GM23338 (cell line): ENCODE measurements at regions not wholly inside any gene's neighbourhood (a gene's known extent, or its start where the extent isn't known, plus 50 kb on each side); places are given as distances from the start of the nearest gene placed in this dataset.
A peak's percentile ranks its signal among the peaks of the same experiment; 100 is the strongest.

Experiments used
- ATAC-seq: fragments of 200-7000 bp; cut with Tn5 transposase; 3 replicates; pipeline ENCODE4 v1.9.1; 2020
- DNase-seq: peaks from one replicate; pipeline ENCODE4 v3.0.0-alpha.2; 2015; ENCODE audit warnings: low spot score
- H2AFZ ChIP-seq: fragments of 200-600 bp; sonication (generic); 2 replicates; pipeline ENCODE4 v1.8.0; 2016; ENCODE audit warnings: antibody characterized with exemption, mild to moderate bottlenecking, moderate library complexity
- H3F3A ChIP-seq: fragments of 200-600 bp; sonication (generic); replicated peaks from 2 replicates; pipeline ENCODE4 v1.8.0; 2017; ENCODE audit warnings: antibody characterized with exemption, mixed run types, low read depth
- H3K27ac ChIP-seq: fragments of 200-600 bp; sonication (generic); 2 replicates; pipeline ENCODE4 v1.6.1; 2016; ENCODE audit warnings: low read depth
- H3K27me3 ChIP-seq: fragments of 200-600 bp; sonication (generic); 2 replicates; pipeline ENCODE4 v1.8.0; 2016; ENCODE audit warnings: mild to moderate bottlenecking, mixed run types, moderate library complexity; ENCODE audit not compliant: insufficient read depth
- H3K36me3 ChIP-seq: fragments of 200-600 bp; sonication (generic); 2 replicates; pipeline ENCODE4 v1.8.0; 2016; ENCODE audit warnings: mild to moderate bottlenecking; ENCODE audit not compliant: insufficient read depth
- H3K4me1 ChIP-seq: fragments of 200-600 bp; sonication (generic); 2 replicates; pipeline ENCODE4 v1.8.0; 2016; ENCODE audit warnings: mild to moderate bottlenecking, moderate library complexity; ENCODE audit not compliant: insufficient read depth
- H3K4me2 ChIP-seq: fragments of 200-600 bp; sonication (generic); 2 replicates; pipeline ENCODE4 v1.7.1; 2017; ENCODE audit warnings: mixed run types
- H3K4me3 ChIP-seq: fragments of 200-600 bp; sonication (generic); 2 replicates; pipeline ENCODE4 v1.6.1; 2016; ENCODE audit warnings: mixed run types
- H3K79me2 ChIP-seq: fragments of 200-600 bp; sonication (generic); replicated peaks from 2 replicates; pipeline ENCODE4 v1.8.0; 2017; ENCODE audit warnings: mild to moderate bottlenecking; ENCODE audit not compliant: insufficient read depth
- H3K9me2 ChIP-seq: fragments of 200-600 bp; sonication (generic); 2 replicates; pipeline ENCODE4 v1.8.0; 2017; ENCODE audit not compliant: insufficient read depth
- H4K20me1 ChIP-seq: fragments of 200-600 bp; sonication (generic); replicated peaks from 2 replicates; pipeline ENCODE4 v1.8.0; 2017; ENCODE audit warnings: mild to moderate bottlenecking; ENCODE audit not compliant: insufficient read depth
- H3K27ac Mint-ChIP-seq: 2 replicates; pipeline ENCODE4 v1.8.0; 2020; ENCODE audit warnings: inconsistent platforms, mild to moderate bottlenecking, moderate library complexity, mixed read lengths
- H3K27me3 Mint-ChIP-seq: 3 replicates; pipeline ENCODE4 v1.8.0; 2022; ENCODE audit warnings: low read depth, mild to moderate bottlenecking, moderate library complexity, mixed read lengths, inconsistent platforms; ENCODE audit not compliant: insufficient read depth, poor library complexity
- H3K36me3 Mint-ChIP-seq: 3 replicates; pipeline ENCODE4 v1.8.0; 2021; ENCODE audit warnings: low read depth, mild to moderate bottlenecking, inconsistent platforms, moderate library complexity, mixed read lengths
- H3K4me1 Mint-ChIP-seq: 3 replicates; pipeline ENCODE4 v1.8.0; 2020; ENCODE audit warnings: mild to moderate bottlenecking, inconsistent platforms, mixed read lengths
- H3K4me3 Mint-ChIP-seq: 3 replicates; pipeline ENCODE4 v1.8.0; 2021; ENCODE audit warnings: moderate library complexity, mild to moderate bottlenecking, inconsistent platforms, mixed read lengths
- H3K9me3 Mint-ChIP-seq: 3 replicates; pipeline ENCODE4 v1.8.0; 2020; ENCODE audit warnings: moderate library complexity, mild to moderate bottlenecking, inconsistent platforms, mixed read lengths
- CREB1 ChIP-seq: fragments of 250-450 bp; sonication (Bioruptor Pico); IDR thresholded peaks from 2 replicates; pipeline ENCODE4 v1.5.0; 2020; ENCODE audit warnings: low read depth, mild to moderate bottlenecking, moderate library complexity
- CTCF ChIP-seq, 2 experiments: fragments of 200-600 bp in 1 of 2; sonication (generic) in 1 of 2; conservative IDR thresholded peaks; 2 replicates each; pipeline versions ENCODE4 v1.5.1 to v1.6.1; 2016 to 2017; ENCODE audit warnings: antibody characterized with exemption in 2 of 2, low read depth in 2 of 2, mild to moderate bottlenecking in 2 of 2, moderate library complexity in 1 of 2
- ETS1 ChIP-seq: IDR thresholded peaks from 2 replicates; pipeline ENCODE4 v1.6.1; 2016; ENCODE audit warnings: antibody characterized with exemption
- EZH2 ChIP-seq: fragments of 200-600 bp; sonication (generic); IDR thresholded peaks from one replicate; pipeline ENCODE4 v1.8.0; 2017; ENCODE audit warnings: antibody characterized with exemption, mild to moderate bottlenecking, low read depth; ENCODE audit not compliant: unreplicated experiment
- EZH2phosphoT487 ChIP-seq: fragments of 200-600 bp; sonication (generic); IDR thresholded peaks from one replicate; pipeline ENCODE4 v1.8.1; 2018; ENCODE audit warnings: antibody characterized with exemption; ENCODE audit not compliant: unreplicated experiment
- JUNB ChIP-seq: IDR thresholded peaks from one replicate; pipeline ENCODE4 v1.6.1; 2016; ENCODE audit warnings: antibody characterized with exemption; ENCODE audit not compliant: unreplicated experiment
- NANOG ChIP-seq: IDR thresholded peaks from 2 replicates; pipeline ENCODE4 v1.6.1; 2016; ENCODE audit warnings: antibody characterized with exemption, borderline replicate concordance
- POLR2AphosphoS5 ChIP-seq: IDR thresholded peaks from 2 replicates; pipeline ENCODE4 v1.6.1; 2016; ENCODE audit warnings: antibody characterized with exemption, low read depth
- REST ChIP-seq: IDR thresholded peaks from one replicate; pipeline ENCODE4 v1.6.1; 2018; ENCODE audit warnings: antibody characterized with exemption; ENCODE audit not compliant: unreplicated experiment
- STAT1 ChIP-seq: IDR thresholded peaks from one replicate; pipeline ENCODE4 v1.6.1; 2016; ENCODE audit warnings: antibody characterized with exemption; ENCODE audit not compliant: unreplicated experiment
- ZNF114 ChIP-seq: fragments of 250-450 bp; sonication (Bioruptor Pico); IDR thresholded peaks from 2 replicates; pipeline ENCODE4 v1.5.0; 2020; ENCODE audit warnings: mild to moderate bottlenecking, moderate library complexity
- ZNF331 ChIP-seq: fragments of 250-450 bp; sonication (Bioruptor Pico); IDR thresholded peaks from 2 replicates; pipeline ENCODE4 v1.5.0; 2020; ENCODE audit warnings: low read depth, mild to moderate bottlenecking, moderate library complexity
- ZNF462 ChIP-seq: fragments of 250-450 bp; sonication (Bioruptor Pico); IDR thresholded peaks from 2 replicates; pipeline ENCODE4 v1.5.0; 2020; ENCODE audit warnings: mild to moderate bottlenecking, moderate library complexity

- H3K4me1 Mint-ChIP-seq: peaks cover 9% of the 10 kb centered on the region; the same call in 2 of the 3 replicates
- no peak for TF ChIP-seq REST
- TF ChIP-seq POLR2AphosphoS5: no peak
- no peak for TF ChIP-seq ZNF331 (CRISPR knock-in tag)
- TF ChIP-seq NANOG: no peak
- TF ChIP-seq EZH2phosphoT487: no peak
- no peak for TF ChIP-seq ETS1
- no peak for TF ChIP-seq CTCF (conservative IDR thresholded peaks at IDR 0.05; ENCODE audit: low read depth in 2 of 2)
- no peak for TF ChIP-seq JUNB
- no peak for TF ChIP-seq ZNF462 (CRISPR knock-in tag)
- no peak for TF ChIP-seq STAT1
- TF ChIP-seq EZH2: no peak
- TF ChIP-seq CREB1 (CRISPR knock-in tag): no peak
- TF ChIP-seq ZNF114 (CRISPR knock-in tag): no peak
- H3K36me3 Mint-ChIP-seq: no peaks in the 10 kb centered on the region
- no peak overlapping the region for H3K4me3 Mint-ChIP-seq
- ATAC-seq (no peak), DNase-seq (peak; percentile 8)
- H3K4me3 ChIP-seq: no peak overlapping the region
- no peaks in the 10 kb centered on the region for H3F3A ChIP-seq
- H3K4me2 ChIP-seq: no peak overlapping the region
- peak overlapping the region; percentile 19; the same call in 1 of the 2 replicates for H2AFZ ChIP-seq
- no peaks in the 10 kb centered on the region; the same call in 2 of the 3 replicates for H3K9me3 Mint-ChIP-seq
- no peaks in the 10 kb centered on the region for H3K9me2 ChIP-seq
- H4K20me1 ChIP-seq: no peaks in the 10 kb centered on the region
- H3K27me3 ChIP-seq: no peaks in the 10 kb centered on the region
- peaks cover 1% of the 10 kb centered on the region for H3K27me3 Mint-ChIP-seq
- H3K79me2 ChIP-seq: no peaks in the 10 kb centered on the region
- H3K36me3 ChIP-seq: no peaks in the 10 kb centered on the region
- no peak overlapping the region for H3K27ac ChIP-seq
- no peak overlapping the region for H3K27ac Mint-ChIP-seq
- H3K4me1 ChIP-seq: no peaks in the 10 kb centered on the region; the same call in 1 of the 2 replicates
These were observed 351.1 kb upstream of the DAB2 start for GRCh38 chr5:39775797-39776365.
